Brain microvascular endothelial cell (primary cell): ENCODE measurements at regions not wholly inside any gene's neighbourhood (a gene's known extent, or its start where the extent isn't known, plus 50 kb on each side); places are given as distances from the start of the nearest gene placed in this dataset.

Source experiments
- DNase-seq: peaks from one replicate; pipeline ENCODE4 v3.0.0-alpha.2; 2020
- H3K27ac ChIP-seq: fragments of 250-450 bp; sonication (Bioruptor Pico); 2 replicates; pipeline ENCODE4 v1.5.1; 2020; ENCODE audit warnings: mild to moderate bottlenecking, moderate library complexity
- H3K27me3 ChIP-seq: fragments of 250-450 bp; sonication (Bioruptor Pico); replicated peaks from 2 replicates; pipeline ENCODE4 v1.5.1; 2020; ENCODE audit warnings: mild to moderate bottlenecking
- H3K36me3 ChIP-seq: fragments of 250-450 bp; sonication (Bioruptor Pico); replicated peaks from 2 replicates; pipeline ENCODE4 v1.5.1; 2020; ENCODE audit warnings: mild to moderate bottlenecking
- H3K4me3 ChIP-seq: 2 replicates; pipeline ENCODE4 v1.5.1; 2011; ENCODE audit warnings: low read depth, mild to moderate bottlenecking, control low read depth, low read length, moderate library complexity
- in situ Hi-C: cut with HindIII; loops from 2 replicates; pipeline ENCODE4 v1.10.0; 2017; ENCODE audit warnings: low sequenced_read_pairs, low pct_ligation_motif_present
- TF ChIP-seq, protein P1 (sequence below): IDR thresholded peaks from 2 replicates; pipeline ENCODE4 v1.5.1; 2011; ENCODE audit warnings: low read depth, mild to moderate bottlenecking, moderate library complexity, low read length, control low read depth, inconsistent platforms; ENCODE audit errors: missing control alignments

DNA sequence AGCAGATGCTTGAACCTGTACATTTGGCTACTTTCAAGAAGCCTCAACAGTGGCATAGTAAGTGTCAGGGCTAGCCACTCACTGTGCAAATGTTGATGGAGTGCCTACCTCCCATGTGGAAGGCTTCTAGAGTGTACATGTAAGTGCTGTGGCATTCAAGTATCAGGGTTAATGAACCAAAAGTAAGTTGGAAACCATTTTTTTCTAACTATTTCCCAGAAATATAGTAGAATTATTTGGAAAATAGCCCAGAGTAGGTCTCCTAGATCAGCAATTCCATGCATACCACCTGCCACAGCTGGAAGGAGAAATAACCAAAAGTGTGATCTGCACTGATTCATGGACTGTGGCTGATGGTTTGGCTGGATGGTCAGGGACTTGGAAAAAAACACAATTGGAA, 53.3 kb downstream of the FOXD1 start:
- TF ChIP-seq, protein P1, sequence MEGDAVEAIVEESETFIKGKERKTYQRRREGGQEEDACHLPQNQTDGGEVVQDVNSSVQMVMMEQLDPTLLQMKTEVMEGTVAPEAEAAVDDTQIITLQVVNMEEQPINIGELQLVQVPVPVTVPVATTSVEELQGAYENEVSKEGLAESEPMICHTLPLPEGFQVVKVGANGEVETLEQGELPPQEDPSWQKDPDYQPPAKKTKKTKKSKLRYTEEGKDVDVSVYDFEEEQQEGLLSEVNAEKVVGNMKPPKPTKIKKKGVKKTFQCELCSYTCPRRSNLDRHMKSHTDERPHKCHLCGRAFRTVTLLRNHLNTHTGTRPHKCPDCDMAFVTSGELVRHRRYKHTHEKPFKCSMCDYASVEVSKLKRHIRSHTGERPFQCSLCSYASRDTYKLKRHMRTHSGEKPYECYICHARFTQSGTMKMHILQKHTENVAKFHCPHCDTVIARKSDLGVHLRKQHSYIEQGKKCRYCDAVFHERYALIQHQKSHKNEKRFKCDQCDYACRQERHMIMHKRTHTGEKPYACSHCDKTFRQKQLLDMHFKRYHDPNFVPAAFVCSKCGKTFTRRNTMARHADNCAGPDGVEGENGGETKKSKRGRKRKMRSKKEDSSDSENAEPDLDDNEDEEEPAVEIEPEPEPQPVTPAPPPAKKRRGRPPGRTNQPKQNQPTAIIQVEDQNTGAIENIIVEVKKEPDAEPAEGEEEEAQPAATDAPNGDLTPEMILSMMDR = no peak
- Histone ChIP-seq H3K27me3 (no peaks in the 10 kb centered on the region), H3K36me3 (no peaks in the 10 kb centered on the region), H3K27ac (no peak overlapping the region), H3K4me3 (no peak overlapping the region)
- in situ Hi-C loops = no loop called here
- no peak for DNase-seq

DNA sequence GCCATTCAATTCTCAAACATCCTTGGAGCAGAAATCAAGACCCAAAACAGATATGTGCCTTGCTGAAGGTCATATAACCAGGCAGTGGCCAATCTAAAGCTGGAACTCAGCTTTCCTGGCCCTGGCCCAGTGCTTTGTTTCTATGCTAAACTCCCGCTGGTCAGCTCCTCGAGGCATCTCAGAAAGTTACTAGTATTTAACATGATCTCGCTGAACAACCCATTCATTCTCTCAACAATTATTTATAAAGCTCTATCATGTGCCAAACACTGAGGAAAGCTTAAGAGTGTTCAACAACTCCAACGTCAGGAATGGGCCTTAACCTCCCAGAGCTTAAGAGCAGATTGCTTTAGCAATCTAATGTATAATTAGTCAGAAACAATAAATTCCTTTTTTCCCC, 54.0 kb downstream of the FOXD1 start:
- TF ChIP-seq, protein P1 = no peak
- no peak overlapping the region for H3K27ac ChIP-seq
- no peaks in the 10 kb centered on the region for H3K27me3 ChIP-seq
- DNase-seq = no peak
- no peaks in the 10 kb centered on the region for H3K36me3 ChIP-seq
- no peak overlapping the region for H3K4me3 ChIP-seq
- in situ Hi-C loops = no loop called here

GRCh38 chr5:73393611-73394489, 54.7 kb downstream of the FOXD1 start:
- DNase-seq = no peak
- H3K36me3 ChIP-seq = no peaks in the 10 kb centered on the region
- H3K4me3 ChIP-seq = no peak overlapping the region
- in situ Hi-C loops = no loop called here
- no peak overlapping the region for H3K27ac ChIP-seq
- H3K27me3 ChIP-seq = no peaks in the 10 kb centered on the region
- TF ChIP-seq, protein P1 = no peak

DNA sequence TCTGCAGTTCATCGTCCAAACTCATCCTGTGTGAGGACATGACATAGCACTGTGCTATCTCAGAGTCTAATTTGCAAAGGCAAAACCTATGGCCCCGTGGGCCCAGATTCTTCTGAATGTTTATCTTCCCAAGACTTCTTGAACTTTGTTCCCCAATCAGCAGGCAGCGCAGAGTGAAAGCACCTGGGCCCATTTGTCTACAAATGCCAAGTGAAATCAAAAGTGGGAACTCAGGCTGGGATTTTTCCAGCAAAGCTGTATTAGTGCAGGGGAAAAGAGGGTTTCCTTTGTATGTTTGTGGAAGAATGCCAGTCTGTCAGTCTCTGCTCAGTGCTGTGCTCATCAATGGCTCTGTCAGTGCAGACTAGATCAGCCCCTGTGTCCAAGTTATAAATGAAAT, 55.8 kb downstream of the FOXD1 start:
- DNase-seq = no peak

GRCh38 chr5:73391441-73391881, 57.1 kb downstream of the FOXD1 start:
- TF ChIP-seq, protein P1 = no peak
- no peaks in the 10 kb centered on the region for H3K27me3 ChIP-seq
- no peak for DNase-seq
- H3K27ac ChIP-seq = no peak overlapping the region
- in situ Hi-C loops = no loop called here
- no peak overlapping the region for H3K4me3 ChIP-seq
- H3K36me3 ChIP-seq = no peaks in the 10 kb centered on the region

More for the DNA sequence above, 55.8 kb downstream of the FOXD1 start:
- no peak overlapping the region for H3K4me3 ChIP-seq
- H3K27me3 ChIP-seq = no peaks in the 10 kb centered on the region
- TF ChIP-seq, protein P1 = no peak
- H3K27ac ChIP-seq = no peak overlapping the region
- in situ Hi-C loops = no loop called here
- H3K36me3 ChIP-seq = no peaks in the 10 kb centered on the region
